GM21528 (cell line): ENCODE measurements at regions not wholly inside any gene's neighbourhood (a gene's known extent, or its start where the extent isn't known, plus 50 kb on each side); places are given as distances from the start of the nearest gene placed in this dataset.

Experiments used
- ATAC-seq: cut with Tn5 transposase; IDR thresholded peaks from one replicate; pipeline ENCODE4 v1.9.1; 2021; ENCODE audit warnings: mild to moderate bottlenecking, moderate library complexity; ENCODE audit not compliant: unreplicated experiment, low FRiP score

DNA sequence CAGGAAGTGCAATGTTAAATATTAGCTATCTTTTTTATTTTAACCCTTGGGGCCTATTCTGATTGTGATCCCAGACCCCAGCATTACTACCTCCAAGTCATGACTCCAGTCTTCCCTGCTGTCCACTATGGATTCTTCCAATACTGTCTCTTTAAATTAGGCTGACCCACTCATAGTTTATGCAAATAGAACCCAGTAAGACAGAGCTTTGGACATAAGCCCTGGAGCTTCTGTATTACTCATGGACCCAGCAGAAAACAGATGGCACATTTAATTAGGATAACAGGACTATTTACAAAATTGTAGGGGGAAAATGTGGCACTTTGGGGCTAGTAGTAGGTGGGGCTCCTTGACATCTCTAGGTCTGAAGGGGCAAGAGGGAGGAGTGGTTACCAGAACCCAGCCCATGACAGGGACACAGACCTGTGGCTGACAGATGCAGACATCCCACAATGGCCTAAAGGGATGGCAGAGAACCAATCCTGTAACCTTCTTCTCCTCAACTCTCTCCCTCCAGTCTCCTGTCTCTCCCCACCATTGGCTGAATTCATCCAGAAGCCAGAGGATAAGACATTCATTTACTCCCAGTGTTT, 233.5 kb downstream of the OMA1 start:
- no peak for ATAC-seq

DNA sequence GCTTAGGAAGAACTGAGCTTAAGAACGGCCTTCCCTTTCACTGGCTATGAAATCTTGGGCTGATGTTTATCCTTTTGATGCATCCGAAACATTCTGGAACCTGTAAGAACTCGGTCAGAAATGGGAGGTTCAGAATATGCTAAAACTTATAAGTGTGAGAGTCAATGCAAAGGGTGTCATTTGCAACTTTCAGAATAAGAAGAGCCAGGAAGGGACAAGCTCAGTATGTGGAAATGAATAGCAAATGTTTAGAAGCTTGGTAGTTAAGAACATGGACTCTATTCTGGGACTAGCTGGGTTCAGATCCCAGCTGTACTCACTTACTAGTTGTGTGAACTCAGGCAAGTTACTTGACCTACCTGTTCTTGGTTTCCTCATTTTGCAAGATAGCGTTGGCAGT, 234.1 kb downstream of the OMA1 start:
- no peak for ATAC-seq

DNA sequence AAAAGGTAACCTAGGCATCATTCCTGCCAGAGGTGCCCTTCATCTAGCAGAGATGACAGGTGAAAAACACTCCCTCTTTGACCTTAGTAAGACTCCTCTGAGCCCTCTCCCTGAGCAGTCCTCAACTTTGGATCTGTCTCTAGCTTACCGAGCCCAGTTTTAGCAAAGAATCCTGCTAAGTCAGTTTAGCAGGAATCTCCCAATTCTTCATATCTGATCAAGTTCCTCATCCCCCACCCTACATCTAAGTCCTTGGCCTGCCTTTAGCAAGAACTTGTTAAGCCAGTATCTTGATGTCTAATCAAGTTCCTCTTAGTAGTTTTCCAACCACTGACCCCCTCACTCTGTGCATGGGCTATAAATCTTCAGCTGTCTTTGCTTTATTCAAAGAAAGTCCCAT, 235.6 kb downstream of the OMA1 start:
- ATAC-seq: no peak

DNA sequence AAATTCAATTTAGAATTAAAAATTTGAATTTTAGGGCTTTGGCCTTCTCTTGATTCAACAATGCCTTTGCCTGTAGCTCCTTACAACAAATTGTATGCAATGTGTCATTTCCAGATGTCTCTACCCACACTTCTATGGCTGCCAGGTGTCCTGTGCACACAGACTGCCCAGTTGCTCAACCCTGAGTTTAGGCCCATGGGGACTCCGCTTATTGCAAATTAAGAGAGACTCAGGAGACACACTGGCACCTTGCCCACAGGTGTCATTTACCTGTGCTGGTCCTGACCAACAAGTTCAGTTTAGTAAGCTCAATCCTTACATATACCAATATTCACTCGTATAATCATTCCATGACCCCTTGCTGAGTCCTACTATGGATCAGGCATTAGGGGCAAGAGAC, 236.1 kb downstream of the OMA1 start:
- ATAC-seq: no peak

DNA sequence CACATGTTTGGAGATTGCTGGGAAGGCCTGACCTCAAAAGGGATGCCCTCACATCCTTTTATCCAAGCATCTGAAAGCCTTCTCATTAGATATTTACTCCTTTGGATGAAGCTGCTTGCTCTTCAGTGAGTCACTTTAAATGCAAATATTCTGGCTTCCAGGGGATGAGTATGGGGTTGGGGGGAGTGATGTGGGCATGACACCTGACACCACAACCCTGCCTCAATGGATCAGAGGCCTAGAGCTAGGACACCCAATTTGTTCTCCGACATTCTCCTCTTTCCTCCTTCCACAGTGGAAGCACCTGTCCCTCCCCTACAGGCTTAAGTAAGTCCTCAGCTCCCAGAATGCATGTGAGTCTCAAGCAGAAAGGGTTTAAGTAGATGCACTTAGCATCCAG, 238.3 kb downstream of the OMA1 start:
- ATAC-seq: no peak

DNA sequence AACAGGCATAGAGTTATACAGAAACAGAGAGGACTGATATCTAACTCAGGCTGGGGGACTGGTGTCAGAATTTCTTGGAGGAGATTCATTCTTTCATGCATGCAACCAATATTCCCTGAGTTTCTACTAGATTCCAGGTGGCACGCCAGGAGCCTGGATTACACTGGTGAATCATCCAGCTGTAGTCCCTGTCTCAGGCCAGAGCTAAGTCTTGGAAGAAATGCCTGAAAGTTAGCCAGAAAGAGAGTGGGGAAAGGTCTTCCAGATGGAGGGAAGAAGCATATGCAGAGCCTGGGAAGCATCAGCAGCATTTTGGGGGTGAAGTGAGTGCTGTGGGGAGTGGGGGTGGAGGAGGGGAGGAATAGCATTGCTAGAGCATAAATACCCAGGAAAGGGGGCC, 239.1 kb downstream of the OMA1 start:
- ATAC-seq: no peak

DNA sequence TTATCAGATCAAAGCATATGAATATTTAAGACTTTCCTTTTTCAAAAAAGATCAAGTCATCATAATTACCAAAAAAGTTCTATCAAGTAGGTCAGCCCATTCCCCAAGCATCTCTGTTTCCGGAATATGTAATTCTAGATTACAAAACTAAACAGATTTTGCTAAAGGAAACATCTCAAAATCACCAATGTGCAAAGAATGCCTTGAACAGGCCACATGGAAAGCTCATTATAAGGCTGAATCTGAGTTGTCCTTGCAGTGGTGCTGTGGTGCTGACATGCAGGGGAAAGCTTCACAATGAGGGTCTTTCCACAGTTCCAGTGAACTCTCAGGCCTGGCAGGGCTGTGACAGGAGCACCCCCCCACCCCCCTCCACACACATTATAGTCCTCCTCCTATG, 240.9 kb downstream of the OMA1 start:
- ATAC-seq: no peak

DNA sequence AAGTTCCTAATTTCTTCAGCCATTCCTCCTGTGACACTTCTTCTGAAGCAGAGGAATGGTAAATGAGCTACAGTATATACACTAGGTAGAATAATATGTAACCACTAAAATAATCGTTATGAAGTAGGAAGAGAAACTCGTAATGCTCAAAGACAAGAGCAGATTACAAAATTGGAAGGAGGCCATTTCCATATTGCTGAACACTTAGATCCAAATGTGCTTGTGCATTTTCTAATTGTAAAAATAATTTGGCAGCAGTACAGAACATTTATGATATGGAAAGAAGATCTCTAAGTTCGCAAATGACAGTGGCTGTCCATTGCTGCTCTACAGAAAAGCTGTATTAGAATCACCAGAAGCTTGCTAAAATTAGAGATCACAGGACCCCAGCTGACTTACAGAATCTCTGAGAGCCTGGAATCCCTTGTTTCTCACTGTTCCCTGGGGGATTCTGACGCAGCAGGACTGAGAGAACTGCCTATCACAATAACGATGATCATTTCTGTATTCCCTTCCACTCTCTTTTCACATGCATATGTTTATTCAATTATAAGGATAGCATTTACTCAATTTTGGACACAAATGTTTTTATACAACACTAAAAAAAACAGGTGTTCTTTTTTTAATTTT, 242.1 kb downstream of the OMA1 start:
- ATAC-seq: no peak

DNA sequence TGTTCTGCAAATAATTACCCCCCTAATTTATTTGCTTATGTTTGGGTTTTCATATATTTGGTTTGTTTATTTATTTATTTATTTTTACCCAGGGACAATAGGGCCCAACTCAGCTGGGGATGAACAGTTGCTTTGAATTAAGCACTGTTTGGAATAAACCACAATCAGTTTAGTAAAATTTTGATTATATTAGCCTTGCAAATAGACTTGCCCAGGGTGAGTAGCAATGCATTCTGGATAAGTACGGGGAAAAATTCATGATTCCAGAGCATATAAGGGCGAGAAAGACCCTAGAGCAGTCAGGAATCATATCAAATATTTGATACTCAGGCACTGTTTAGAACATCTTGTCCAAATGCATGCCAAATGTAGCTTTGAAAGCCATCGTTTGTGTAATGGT, 242.7 kb downstream of the OMA1 start:
- no peak for ATAC-seq

DNA sequence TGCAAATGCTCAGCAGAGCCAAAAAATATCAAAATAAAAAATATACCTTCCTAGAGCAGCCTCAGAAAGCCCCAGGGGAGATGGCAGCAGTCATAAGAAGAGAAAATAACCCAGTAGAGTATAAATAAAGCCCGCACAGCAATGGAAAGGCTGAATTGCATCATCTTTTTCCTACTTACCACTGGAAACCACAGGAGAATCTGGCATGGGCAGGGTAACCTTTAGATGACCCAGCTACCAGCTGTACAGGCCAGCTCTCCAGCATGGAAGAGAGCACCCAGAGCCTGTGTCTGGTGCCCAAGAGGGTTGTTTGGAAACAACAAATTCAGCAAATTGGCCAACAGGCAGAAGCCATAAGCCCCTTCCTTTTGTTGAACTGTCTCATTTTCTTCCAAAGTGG, 253.1 kb downstream of the OMA1 start:
- no peak for ATAC-seq

DNA sequence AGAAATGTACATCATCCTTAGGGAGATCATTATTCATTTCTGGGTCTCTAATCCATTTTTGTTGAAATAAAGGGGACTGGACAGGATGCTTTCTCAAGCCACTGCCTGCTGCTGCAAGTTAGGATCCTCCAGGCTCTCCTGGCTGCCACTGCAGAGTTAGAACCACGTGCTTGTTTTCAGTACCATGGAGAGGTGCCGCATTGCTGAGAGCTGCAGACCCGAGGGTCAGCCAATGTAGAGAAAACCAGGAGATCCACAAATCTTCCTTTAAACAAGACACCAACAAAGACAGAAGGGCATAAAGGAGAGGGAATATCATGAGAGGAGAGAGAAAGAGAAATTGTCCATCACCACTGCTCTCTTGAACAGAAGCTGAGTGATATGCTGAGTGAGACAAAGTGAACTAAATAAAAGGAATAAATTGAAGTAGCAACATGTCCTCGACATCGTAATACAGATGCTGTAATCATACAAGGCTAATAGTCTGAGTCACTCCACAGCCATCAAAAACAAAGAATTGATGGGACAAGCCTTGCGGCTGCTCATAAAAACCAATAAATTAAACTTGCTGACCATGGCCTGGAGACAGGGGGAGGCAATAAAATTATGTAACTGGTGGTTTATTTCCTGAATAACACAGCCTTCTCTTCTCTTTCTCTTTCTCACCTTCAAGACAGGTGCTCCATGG, 255.7 kb downstream of the OMA1 start:
- no peak for ATAC-seq

DNA sequence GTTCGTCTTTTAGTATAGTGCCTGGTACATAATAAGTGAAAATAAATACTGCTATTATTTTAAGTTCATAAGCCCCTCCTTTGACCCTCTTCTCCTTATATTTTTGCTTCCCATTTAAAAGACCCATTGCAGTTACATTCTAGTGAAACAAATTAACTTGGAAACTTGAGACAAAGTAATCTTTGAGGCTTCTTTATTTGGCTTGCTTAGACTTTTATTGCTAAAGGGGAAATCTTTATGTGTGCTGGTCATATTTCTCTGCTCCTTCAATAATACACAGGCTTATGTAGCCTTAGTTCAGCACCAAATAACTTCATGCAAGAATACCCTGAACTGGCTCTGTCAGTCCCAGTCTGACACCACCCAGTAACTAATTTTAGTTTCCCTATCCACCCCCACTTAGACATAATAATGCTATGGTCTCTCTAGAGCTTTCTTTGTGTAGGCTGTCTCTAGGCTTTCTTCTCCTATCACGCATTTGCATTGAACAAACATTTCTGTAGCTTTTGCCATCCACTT, 257.8 kb downstream of the OMA1 start:
- ATAC-seq: no peak

DNA sequence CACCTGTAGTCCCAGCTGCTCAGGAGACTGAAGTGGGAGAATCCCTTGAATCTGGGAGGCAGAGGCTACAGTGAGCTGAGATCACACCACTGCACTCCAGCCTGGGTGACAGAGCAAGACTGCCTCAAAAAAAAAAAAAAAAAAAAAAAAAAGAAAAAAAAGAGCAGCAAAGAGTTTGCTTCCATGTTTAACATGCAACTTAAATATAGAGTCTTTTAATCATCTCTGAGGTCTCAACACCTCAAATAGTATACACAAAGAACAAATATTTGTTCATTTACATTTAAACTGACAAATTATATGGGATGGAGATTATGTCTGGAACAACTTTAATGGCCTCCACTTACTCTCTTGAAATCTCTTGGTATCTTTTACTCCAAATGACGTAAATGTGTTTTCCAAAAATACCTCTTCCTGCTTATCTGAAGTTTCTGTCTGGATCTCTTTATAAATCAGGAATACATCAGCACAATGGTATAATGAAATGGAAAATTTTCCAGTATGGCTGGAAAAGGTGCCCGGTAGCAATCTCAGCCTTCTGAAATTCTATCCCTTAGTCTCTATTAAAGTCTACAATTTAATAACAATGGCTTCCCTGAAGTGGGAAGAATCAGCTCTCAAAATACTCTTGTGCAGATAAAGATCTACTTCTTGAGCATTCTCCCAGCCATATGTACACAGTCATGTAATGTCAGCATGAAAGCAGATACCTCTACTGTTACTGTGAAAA, 258.5 kb downstream of the OMA1 start:
- ATAC-seq: no peak

DNA sequence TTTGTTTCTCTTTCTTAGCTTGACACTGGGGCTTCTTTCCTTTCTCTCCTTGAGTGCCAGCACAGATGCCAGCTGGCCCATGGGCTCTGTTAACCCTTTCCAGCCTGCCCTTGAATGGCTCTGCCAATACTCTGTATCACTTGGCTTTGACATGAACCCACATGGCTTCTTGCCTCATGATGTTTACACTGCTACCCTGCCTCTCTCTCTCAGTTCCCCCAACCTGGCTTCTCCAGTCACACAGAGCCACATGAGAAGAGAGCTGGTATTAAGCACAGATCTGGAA, 262.4 kb downstream of the OMA1 start:
- ATAC-seq: no peak

DNA sequence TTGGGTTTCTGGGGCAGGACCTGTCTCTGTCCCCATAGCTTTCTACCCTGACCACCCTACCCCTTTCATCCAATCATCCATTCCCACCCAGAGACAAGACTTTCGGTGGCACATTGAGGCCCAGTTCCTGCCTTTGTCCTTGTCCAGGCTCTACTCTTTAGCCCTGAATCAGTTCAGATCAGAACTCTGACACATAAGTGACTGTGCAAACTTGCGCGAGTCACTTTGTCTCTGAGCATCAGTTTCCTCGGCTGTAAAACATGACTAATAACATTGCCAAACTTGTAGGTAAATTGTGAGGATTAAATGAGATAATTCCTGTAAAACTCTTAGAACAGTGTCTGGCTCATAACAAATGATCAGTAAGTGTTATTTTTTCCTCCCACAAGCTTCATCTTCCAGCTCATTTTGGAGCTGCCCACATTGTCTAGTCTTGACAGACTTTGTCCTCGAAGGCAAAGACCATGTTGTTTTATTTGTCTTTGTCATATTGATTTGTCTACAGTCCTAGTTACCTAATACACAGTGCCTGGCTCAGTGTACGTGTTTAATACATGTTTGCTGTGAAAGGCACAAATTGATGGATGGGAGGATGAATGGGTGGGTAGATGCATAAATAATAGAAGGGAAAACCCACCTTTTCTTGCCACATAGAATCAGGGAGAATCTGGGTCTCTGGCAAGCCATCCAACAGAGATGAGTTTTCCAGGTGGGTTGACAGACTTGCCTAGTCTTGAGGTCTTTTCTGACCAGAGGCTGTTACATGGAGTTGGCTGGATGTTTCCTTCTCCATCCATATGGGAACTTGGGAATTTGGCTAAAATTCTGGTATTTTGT, 262.9 kb downstream of the OMA1 start:
- no peak for ATAC-seq

DNA sequence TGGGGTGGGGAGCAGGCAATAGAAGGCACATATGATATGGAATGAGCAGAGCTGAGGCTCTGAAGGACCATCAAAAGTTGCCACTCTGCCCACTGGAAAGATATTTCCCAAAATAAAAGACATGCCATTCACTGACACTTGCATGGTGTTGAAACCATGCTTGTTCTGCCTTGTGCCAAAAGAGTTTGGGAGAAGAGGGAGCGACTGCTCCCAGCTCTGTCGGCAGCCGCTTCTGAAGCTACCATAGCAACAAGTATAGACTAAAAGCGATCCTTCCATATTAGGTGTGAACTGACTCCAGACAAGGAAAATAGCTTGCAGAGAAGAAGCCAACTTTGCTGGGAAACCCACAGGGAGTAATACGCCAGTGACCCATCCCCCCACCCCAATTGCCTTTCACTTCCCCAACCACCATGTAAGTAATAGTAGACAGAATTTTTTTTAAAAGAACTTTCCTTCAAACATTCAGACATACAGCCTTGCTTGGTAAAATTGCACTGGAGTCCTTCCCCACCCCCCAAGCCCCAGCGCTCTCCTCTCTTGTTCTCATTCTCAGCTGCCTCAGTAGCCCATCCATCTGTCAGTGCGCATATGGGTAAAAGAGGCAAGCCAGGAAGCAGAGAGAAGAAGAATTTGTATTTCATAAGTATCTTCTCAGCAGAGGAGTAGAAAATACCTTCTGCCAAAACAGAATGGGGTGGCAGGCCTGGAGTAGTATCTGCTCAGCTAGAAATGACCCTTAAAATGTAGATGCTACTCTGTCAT, 263.7 kb downstream of the OMA1 start:
- ATAC-seq: no peak

DNA sequence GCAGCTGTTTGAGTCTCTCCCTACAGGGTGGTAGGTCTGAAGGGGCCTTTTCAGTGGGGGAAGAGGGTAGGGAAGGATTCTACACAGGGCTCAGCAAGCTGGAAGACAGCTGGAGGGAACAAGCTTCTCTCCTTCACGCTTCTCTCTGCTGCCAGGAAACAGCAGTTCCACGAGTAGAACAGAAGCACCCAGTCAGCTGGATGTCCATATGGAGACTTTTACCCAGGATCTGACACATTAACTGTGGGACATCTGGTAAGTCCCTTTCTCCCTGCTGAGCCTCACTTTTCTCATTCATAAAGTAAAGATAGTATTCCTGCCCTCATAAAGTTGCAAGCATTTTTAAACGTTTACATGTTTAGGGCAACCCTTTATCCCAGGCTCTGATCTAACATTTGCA, 280.3 kb downstream of the OMA1 start:
- no peak for ATAC-seq

DNA sequence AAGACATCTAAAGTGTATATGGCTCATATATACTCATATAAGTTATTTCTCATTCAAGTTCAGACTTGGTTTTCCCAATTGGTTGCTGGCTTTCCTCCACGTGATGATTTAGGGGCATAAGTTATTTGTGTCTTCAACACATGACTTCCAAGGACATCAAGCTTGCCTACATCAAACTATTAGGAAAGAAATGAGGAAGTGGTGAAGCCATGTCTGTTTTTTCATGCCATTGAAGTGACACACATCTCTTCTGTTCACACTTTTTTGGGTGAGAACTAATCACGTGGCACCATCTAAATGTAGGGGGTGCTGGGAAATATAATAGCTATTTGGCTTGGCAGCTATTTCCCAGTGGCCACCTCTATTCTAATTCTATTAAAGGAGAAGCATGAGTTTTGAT, 282.1 kb downstream of the OMA1 start:
- no peak for ATAC-seq

DNA sequence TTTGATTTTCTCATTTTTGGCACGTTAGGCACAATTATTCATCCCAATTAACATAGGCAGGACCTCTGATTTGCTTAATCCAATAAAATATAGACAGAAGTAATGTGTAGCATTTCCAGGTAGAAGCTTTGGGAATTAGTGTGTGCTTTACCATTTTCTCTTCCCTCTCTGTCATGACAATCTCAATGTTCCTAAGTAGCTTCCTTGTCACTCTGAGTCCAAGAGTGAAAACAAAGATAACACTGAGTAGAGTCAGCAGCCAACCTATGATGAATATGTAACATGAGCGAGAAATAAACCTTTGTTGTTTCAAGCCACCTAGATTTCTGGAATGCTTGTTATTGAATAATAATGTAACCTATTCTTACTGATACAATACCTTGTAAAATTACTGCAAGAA, 283.8 kb downstream of the OMA1 start:
- ATAC-seq: no peak

DNA sequence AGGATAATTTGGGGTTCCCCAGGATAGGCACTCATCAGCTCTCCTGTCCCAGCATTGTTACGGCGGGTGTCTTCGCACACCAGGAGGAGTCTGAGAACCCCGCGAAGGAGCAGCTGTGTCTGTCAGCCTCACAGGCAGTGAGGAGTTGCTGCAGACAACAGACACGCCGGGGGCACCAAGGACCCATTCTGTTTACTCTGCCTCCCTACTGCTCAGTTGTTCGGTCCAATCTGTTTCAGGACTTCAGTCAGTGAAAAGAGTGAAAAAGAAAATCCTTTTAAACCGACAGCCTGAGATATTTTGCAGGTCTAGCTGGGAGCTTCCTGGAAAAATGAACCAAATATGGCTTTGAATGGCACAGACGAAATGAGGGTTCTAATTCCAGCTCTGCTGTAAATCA, 288.4 kb downstream of the OMA1 start:
- no peak for ATAC-seq
